ENCODE measurements at regions not wholly inside any gene's neighbourhood (a gene's known extent, or its start where the extent isn't known, plus 50 kb on each side); places are given as distances from the start of the nearest gene placed in this dataset.
"Not testable (repeated sequence)": the region's sequence is repeated elsewhere in the genome, so short reads cannot be mapped to it uniquely, and the experiment has no call there.

- DNase-seq = no peak
Measured at GRCh38 chr6:63487103-63487813, 85.0 kb upstream of the LOC128125822 start.

- no peak for DNase-seq
Measured at GRCh38 chr6:63491119-63491518, 81.2 kb upstream of the LOC128125822 start.

GRCh38 chr6:63492476-63492875 lies 79.8 kb upstream of the LOC128125822 start:
- DNase-seq = no peak

GRCh38 chr6:63493557-63493956 lies 78.7 kb upstream of the LOC128125822 start:
- no peak for DNase-seq

- DNase-seq = no peak
Measured at GRCh38 chr6:63496361-63496804, 75.9 kb upstream of the LOC128125822 start.

GRCh38 chr6:63502156-63502555 lies 70.1 kb upstream of the LOC128125822 start:
- DNase-seq = no peak

- DNase-seq = no peak
Measured at GRCh38 chr6:63503199-63503598, 69.1 kb upstream of the LOC128125822 start.

GRCh38 chr6:63504777-63505384 lies 67.4 kb upstream of the LOC128125822 start:
- DNase-seq = peak; percentile 2

- DNase-seq = no peak
Measured at GRCh38 chr6:63507096-63507495, 65.2 kb upstream of the LOC128125822 start.

- DNase-seq = no peak
Measured at GRCh38 chr6:63509652-63510352, 62.5 kb upstream of the LOC128125822 start.

GRCh38 chr6:63510353-63510686 lies 62.0 kb upstream of the LOC128125822 start:
- no peak for DNase-seq

- DNase-seq = no peak
Measured at GRCh38 chr6:63510849-63511248, 61.4 kb upstream of the LOC128125822 start.

- no peak for DNase-seq
Measured at GRCh38 chr6:63514488-63515173, 57.6 kb upstream of the LOC128125822 start.

- not testable (repeated sequence) for DNase-seq
Measured at GRCh38 chr6:63515227-63515626, 57.1 kb upstream of the LOC128125822 start.

GRCh38 chr6:63516186-63516944 lies 55.9 kb upstream of the LOC128125822 start:
- no peak for DNase-seq

GRCh38 chr6:63517221-63517620 lies 55.1 kb upstream of the LOC128125822 start:
- no peak for DNase-seq

- no peak for DNase-seq
Measured at GRCh38 chr6:63521475-63522210, 50.6 kb upstream of the LOC128125822 start.
